Mesenchymal stem cell (in vitro differentiated cells and primary cell): ENCODE measurements at regions not wholly inside any gene's neighbourhood (a gene's known extent, or its start where the extent isn't known, plus 50 kb on each side); places are given as distances from the start of the nearest gene placed in this dataset.
A peak's percentile ranks its signal among the peaks of the same experiment; 100 is the strongest.

Experiments used
- DNase-seq: peaks from one replicate; pipeline ENCODE4 v3.0.0-alpha.2; 2013
- H2AFZ ChIP-seq: one replicate; pipeline ENCODE4 v1.6.1; 2013; ENCODE audit warnings: low read depth, mild to moderate bottlenecking, control low read depth, inconsistent platforms, low read length, moderate library complexity
- H2AK5ac ChIP-seq: 2 replicates; pipeline ENCODE4 v1.6.1; 2013; ENCODE audit warnings: low read length, moderate library complexity, mild to moderate bottlenecking, inconsistent platforms; ENCODE audit not compliant: severe bottlenecking
- H2BK120ac ChIP-seq: one replicate; pipeline ENCODE4 v1.6.1; 2013; ENCODE audit warnings: low read depth, mild to moderate bottlenecking, inconsistent platforms, low read length, moderate library complexity
- H2BK12ac ChIP-seq, 2 experiments: one replicate each; pipeline ENCODE4 v1.6.1; 2013; ENCODE audit warnings: inconsistent platforms in 2 of 2, low read length in 2 of 2, mild to moderate bottlenecking in 2 of 2, moderate library complexity in 2 of 2, control low read depth in 1 of 2
- H2BK15ac ChIP-seq: one replicate; pipeline ENCODE4 v1.6.1; 2013; ENCODE audit warnings: mild to moderate bottlenecking, low read depth, inconsistent platforms; ENCODE audit not compliant: poor library complexity, severe bottlenecking
- H2BK5ac ChIP-seq: 2 replicates; pipeline ENCODE4 v1.6.1; 2013; ENCODE audit warnings: low read depth, mild to moderate bottlenecking, low read length, control low read depth, inconsistent platforms; ENCODE audit not compliant: poor library complexity, severe bottlenecking
- H3K14ac ChIP-seq, 2 experiments: one replicate each; pipeline ENCODE4 v1.6.1; 2013; ENCODE audit warnings: inconsistent platforms in 2 of 2, low read length in 2 of 2, control low read depth in 1 of 2, mild to moderate bottlenecking in 1 of 2, moderate library complexity in 1 of 2
- H3K18ac ChIP-seq, 2 experiments: one replicate each; pipeline ENCODE4 v1.6.1; 2013; ENCODE audit warnings: inconsistent platforms in 2 of 2, low read length in 2 of 2, control low read depth in 1 of 2, low read depth in 1 of 2, mild to moderate bottlenecking in 1 of 2
- H3K23ac ChIP-seq, 2 experiments: one replicate each; pipeline ENCODE4 v1.6.1; 2013; ENCODE audit warnings: inconsistent platforms in 2 of 2, low read length in 2 of 2, mild to moderate bottlenecking in 2 of 2, moderate library complexity in 2 of 2, control low read depth in 1 of 2
- H3K27ac ChIP-seq: 2 replicates; pipeline ENCODE4 v1.5.1; 2013; ENCODE audit warnings: mild to moderate bottlenecking, moderate library complexity, low read length, control low read depth, inconsistent platforms; ENCODE audit not compliant: poor library complexity, severe bottlenecking
- H3K27me3 ChIP-seq, 2 experiments: 2 replicates each; pipeline versions ENCODE4 v1.6.1 to v1.7.0; 2013; ENCODE audit warnings: low read length in 2 of 2, mild to moderate bottlenecking in 2 of 2, moderate library complexity in 2 of 2, control low read depth in 1 of 2, inconsistent platforms in 1 of 2; ENCODE audit not compliant: control insufficient read depth in 1 of 2, insufficient read depth in 1 of 2
- H3K36me3 ChIP-seq, 2 experiments: 2 replicates each; pipeline versions ENCODE4 v1.6.1 to v1.7.0; 2013; ENCODE audit warnings: low read length in 2 of 2, control low read depth in 1 of 2, inconsistent platforms in 1 of 2, low read depth in 1 of 2, mild to moderate bottlenecking in 1 of 2; ENCODE audit not compliant: insufficient read depth in 2 of 2, control insufficient read depth in 1 of 2
- H3K4ac ChIP-seq, 2 experiments: one replicate each; pipeline ENCODE4 v1.6.1; 2013; ENCODE audit warnings: inconsistent platforms in 2 of 2, low read length in 2 of 2, mild to moderate bottlenecking in 2 of 2, moderate library complexity in 2 of 2, control low read depth in 1 of 2, low read depth in 1 of 2
- H3K4me1 ChIP-seq: 2 replicates; pipeline ENCODE4 v1.6.1; 2013; ENCODE audit warnings: low read depth, low read length, control low read depth; ENCODE audit not compliant: control insufficient read depth, insufficient read depth
- H3K4me2 ChIP-seq: 2 replicates; pipeline ENCODE4 v1.6.1; 2013; ENCODE audit warnings: low read length, mild to moderate bottlenecking, inconsistent platforms; ENCODE audit not compliant: poor library complexity, severe bottlenecking
- H3K4me3 ChIP-seq, 2 experiments: 2 replicates each; pipeline versions ENCODE4 v1.5.1 to v1.7.0; 2013; ENCODE audit warnings: low read length in 2 of 2, mild to moderate bottlenecking in 2 of 2, control low read depth in 1 of 2, low read depth in 1 of 2; ENCODE audit not compliant: insufficient read depth in 1 of 2
- H3K79me1 ChIP-seq: replicated peaks from 2 replicates; pipeline ENCODE4 v1.6.1; 2013; ENCODE audit warnings: mild to moderate bottlenecking, control low read depth, low read length, inconsistent platforms; ENCODE audit not compliant: poor library complexity, severe bottlenecking
- H3K9ac ChIP-seq: 2 replicates; pipeline ENCODE4 v1.7.0; 2013; ENCODE audit warnings: mild to moderate bottlenecking, low read length, moderate library complexity
- H3K9me3 ChIP-seq: 2 replicates; pipeline ENCODE4 v1.7.0; 2013; ENCODE audit warnings: mild to moderate bottlenecking, low read length; ENCODE audit not compliant: control insufficient read depth
- H4K8ac ChIP-seq: one replicate; pipeline ENCODE4 v1.6.1; 2013; ENCODE audit warnings: inconsistent platforms, mild to moderate bottlenecking, low read length, moderate library complexity
- H4K91ac ChIP-seq: one replicate; pipeline ENCODE4 v1.6.1; 2013; ENCODE audit warnings: mild to moderate bottlenecking, low read length, inconsistent platforms
- WGBS: methylation state at CpG from one replicate; pipeline ENCODE4 v1.1.7; 2013; ENCODE audit warnings: mixed read lengths; 5-methylcytosine and 5-hydroxymethylcytosine counted together

- WGBS = 84% methylated on average over 5 of the region's 5 CpGs
- no peaks in the 10 kb centered on the region for H3K36me3 ChIP-seq
- no peak overlapping the region for H2BK12ac ChIP-seq
- H3K4me1 ChIP-seq = peaks cover 4% of the 10 kb centered on the region
- no peak overlapping the region for H4K91ac ChIP-seq
- H4K8ac ChIP-seq = no peak overlapping the region
- H3K9ac ChIP-seq = no peak overlapping the region
- H3K79me1 ChIP-seq = no peaks in the 10 kb centered on the region
- H3K27me3 ChIP-seq = no peaks in the 10 kb centered on the region
- H3K14ac ChIP-seq = no peak overlapping the region
- no peak overlapping the region for H3K4ac ChIP-seq
- H3K18ac ChIP-seq = no peak overlapping the region
- no peaks in the 10 kb centered on the region for H3K9me3 ChIP-seq
- no peak overlapping the region for H2AFZ ChIP-seq
- no peak overlapping the region for H3K4me2 ChIP-seq
- no peak overlapping the region for H2BK5ac ChIP-seq
- peak overlapping the region; percentile 5 for H3K27ac ChIP-seq
- no peak overlapping the region for H2BK15ac ChIP-seq
- H3K4me3 ChIP-seq = no peak overlapping the region
- no peak overlapping the region for H2AK5ac ChIP-seq
- no peak overlapping the region for H2BK120ac ChIP-seq
- no peak overlapping the region for H3K23ac ChIP-seq
- DNase-seq = no peak
Measured at GRCh38 chr10:3699916-3700315, 85.1 kb downstream of the KLF6 start.

GRCh38 chr10:3698312-3698711, 86.7 kb downstream of the KLF6 start:
- Histone ChIP-seq H2BK12ac (no peak overlapping the region), H2AFZ (no peak overlapping the region), H2AK5ac (no peak overlapping the region), H3K79me1 (no peaks in the 10 kb centered on the region), H3K4me3 (no peak overlapping the region), H3K9me3 (no peaks in the 10 kb centered on the region), H2BK15ac (no peak overlapping the region), H3K4ac (no peak overlapping the region), H3K14ac (no peak overlapping the region), H3K4me2 (no peak overlapping the region), H3K27ac (no peak overlapping the region), H3K9ac (no peak overlapping the region), H3K27me3 (no peaks in the 10 kb centered on the region), H3K18ac (no peak overlapping the region), H3K36me3 (no peaks in the 10 kb centered on the region), H4K91ac (no peak overlapping the region), H2BK5ac (no peak overlapping the region), H3K23ac (no peak overlapping the region), H2BK120ac (no peak overlapping the region), H3K4me1 (peaks cover 4% of the 10 kb centered on the region), H4K8ac (no peak overlapping the region)
- no peak for DNase-seq
- WGBS = 85% methylated on average over 1 of the region's 1 CpG

DNA sequence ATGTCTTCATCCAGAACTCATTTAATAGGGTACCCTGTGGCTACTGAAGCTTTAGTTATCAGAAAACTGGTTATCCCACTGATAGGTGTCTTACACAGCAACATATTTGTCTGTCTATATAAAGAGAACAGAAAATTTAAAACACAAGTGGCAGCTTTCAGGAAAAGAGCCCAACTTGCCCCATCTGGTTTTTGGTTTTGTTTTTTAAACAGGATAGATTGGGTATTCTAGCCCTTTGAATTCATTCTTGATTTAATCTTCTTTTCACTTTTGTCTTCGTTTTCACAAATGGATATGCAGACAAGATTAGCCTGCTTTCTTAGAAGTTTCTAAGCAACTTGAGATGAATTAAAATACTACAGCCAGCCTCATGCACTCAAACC, 91.3 kb downstream of the KLF6 start:
- H4K8ac ChIP-seq = no peak overlapping the region
- H3K14ac ChIP-seq = no peak overlapping the region
- H3K4me2 ChIP-seq = no peak overlapping the region
- H3K9ac ChIP-seq = no peak overlapping the region
- H4K91ac ChIP-seq = no peak overlapping the region
- H2AFZ ChIP-seq = no peak overlapping the region
- no peaks in the 10 kb centered on the region for H3K36me3 ChIP-seq
- no peak overlapping the region for H2BK15ac ChIP-seq
- no peak overlapping the region for H3K27ac ChIP-seq
- H3K23ac ChIP-seq = no peak overlapping the region
- no peak overlapping the region for H3K4me3 ChIP-seq
- H3K9me3 ChIP-seq = no peaks in the 10 kb centered on the region
- H3K4ac ChIP-seq = no peak overlapping the region
- H3K27me3 ChIP-seq = no peaks in the 10 kb centered on the region
- 50% methylated on average over 1 of the region's 1 CpG for WGBS
- no peak overlapping the region for H3K18ac ChIP-seq
- no peak overlapping the region for H2BK120ac ChIP-seq
- no peaks in the 10 kb centered on the region for H3K4me1 ChIP-seq
- no peak overlapping the region for H2AK5ac ChIP-seq
- no peak for DNase-seq
- no peak overlapping the region for H2BK12ac ChIP-seq
- no peak overlapping the region for H2BK5ac ChIP-seq
- H3K79me1 ChIP-seq = no peaks in the 10 kb centered on the region

DNA sequence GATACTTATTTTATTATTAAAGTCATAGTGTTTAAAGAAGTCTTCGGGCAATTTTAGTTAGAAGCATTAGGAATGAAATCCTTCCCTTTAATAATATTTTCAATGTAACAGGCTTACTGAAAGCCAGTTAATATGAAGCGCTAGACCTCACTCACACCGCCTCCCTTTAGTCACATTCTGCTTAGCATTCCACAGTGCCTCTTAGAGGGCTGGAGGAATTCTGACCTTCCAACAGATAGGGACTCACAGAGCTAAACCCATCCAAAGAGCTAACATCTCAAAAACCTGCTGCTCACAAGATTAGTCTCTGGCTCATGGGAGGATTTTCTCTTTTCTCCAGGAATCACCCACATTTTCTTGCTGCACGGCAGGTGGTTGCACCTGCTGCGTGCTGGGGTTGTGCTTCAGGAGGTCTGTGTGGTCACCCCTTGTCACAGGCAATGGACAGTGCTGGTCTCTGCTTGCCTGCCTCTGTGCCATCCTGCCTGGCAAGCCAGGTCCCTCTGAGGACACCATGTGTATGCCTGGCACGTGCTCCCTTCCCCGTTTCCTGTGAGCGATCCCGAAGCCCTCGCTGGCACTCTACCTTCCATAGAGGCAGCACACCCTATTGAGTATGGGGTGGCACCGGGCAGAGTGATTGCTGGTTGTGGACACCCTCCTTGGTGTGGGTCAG, 91.8 kb downstream of the KLF6 start:
- H3K18ac ChIP-seq = peak overlapping the region; percentile 11 to 55
- H2AK5ac ChIP-seq = no peak overlapping the region
- no peaks in the 10 kb centered on the region for H3K9me3 ChIP-seq
- no peaks in the 10 kb centered on the region for H3K79me1 ChIP-seq
- H3K14ac ChIP-seq = no peak overlapping the region
- H2BK15ac ChIP-seq = no peak overlapping the region
- DNase-seq = no peak
- H3K4ac ChIP-seq = no peak overlapping the region
- peak overlapping the region in 1 of 2 experiments; percentile 31 for H2BK12ac ChIP-seq
- H3K27ac ChIP-seq = no peak overlapping the region
- H3K23ac ChIP-seq = no peak overlapping the region
- H3K4me3 ChIP-seq = no peak overlapping the region
- peak overlapping the region; percentile 52 for H4K91ac ChIP-seq
- no peak overlapping the region for H2BK120ac ChIP-seq
- no peak overlapping the region for H3K9ac ChIP-seq
- H3K4me2 ChIP-seq = no peak overlapping the region
- no peaks in the 10 kb centered on the region for H3K4me1 ChIP-seq
- H2BK5ac ChIP-seq = no peak overlapping the region
- H2AFZ ChIP-seq = no peak overlapping the region
- no peaks in the 10 kb centered on the region for H3K27me3 ChIP-seq
- no peak overlapping the region for H4K8ac ChIP-seq
- no peaks in the 10 kb centered on the region for H3K36me3 ChIP-seq
- 96% methylated on average over 11 of the region's 11 CpGs for WGBS
